Esophagus squamous epithelium (tissue), 5 donors: ENCODE measurements at regions not wholly inside any gene's neighbourhood (a gene's known extent, or its start where the extent isn't known, plus 50 kb on each side); places are given as distances from the start of the nearest gene placed in this dataset.

Experiments used
- DNase-seq: peaks from one replicate; lab custom pipeline; 2025; lab: John Stamatoyannopoulos, UW
- H3K27ac ChIP-seq, 4 donors: fragments of 200-600 bp; sonication (generic); one replicate each; pipeline ENCODE4 v1.5.1; 2016 to 2019; ENCODE audit warnings: mild to moderate bottlenecking in 1 of 4
- H3K27me3 ChIP-seq, 4 donors: fragments of 200-600 bp; sonication (generic); 1 replicate in 3 of 4; 2 replicates in 1 of 4; pipeline versions ENCODE4 v1.5.1 to v1.6.0; 2017 to 2021; ENCODE audit warnings: antibody characterized with exemption in 1 of 4
- H3K36me3 ChIP-seq, 3 donors: fragments of 200-600 bp; sonication (generic); one replicate each; pipeline ENCODE4 v1.5.1; 2016 to 2019
- H3K4me1 ChIP-seq, 3 donors: fragments of 200-600 bp; sonication (generic); one replicate each; pipeline ENCODE4 v1.5.1; 2017 to 2019
- H3K4me3 ChIP-seq, 4 donors: fragments of 200-600 bp; sonication (generic); 1 replicate in 3 of 4; 2 replicates in 1 of 4; pipeline ENCODE4 v1.5.1; 2016 to 2019; ENCODE audit warnings: mild to moderate bottlenecking in 2 of 4, moderate library complexity in 1 of 4
- H3K9me3 ChIP-seq, 3 donors: fragments of 200-600 bp; sonication (generic); one replicate each; pipeline ENCODE4 v1.5.1; 2016 to 2019
- POLR2A ChIP-seq, 4 donors: fragments of 450-650 bp; IDR thresholded peaks; one replicate each; pipeline ENCODE4 v1.6.1; 2017; ENCODE audit warnings: antibody characterized with exemption in 4 of 4, mild to moderate bottlenecking in 4 of 4, moderate library complexity in 3 of 4
- WGBS, 2 donors: methylation state at CpG; one replicate each; pipeline ENCODE4 v1.1.5; 2018; 5-methylcytosine and 5-hydroxymethylcytosine counted together
- intact Hi-C: fragments of 100-400 bp; cut with DNase I; formaldehyde crosslinking; loops from one replicate; pipeline ENCODE4 v1.15.0; 2022
- TF ChIP-seq, protein P1 (sequence below), 6 experiments: fragments of 450-650 bp in 4 of 6; fragments of 200-600 bp in 2 of 6; sonication (generic) in 2 of 6; IDR thresholded peaks; one replicate each; pipeline ENCODE4 v1.5.1; 2016 to 2019; ENCODE audit warnings: antibody characterized with exemption in 6 of 6, mild to moderate bottlenecking in 4 of 6, moderate library complexity in 4 of 6
- donor health status: DM: yes; HTN: yes; CAD: no.

DNA sequence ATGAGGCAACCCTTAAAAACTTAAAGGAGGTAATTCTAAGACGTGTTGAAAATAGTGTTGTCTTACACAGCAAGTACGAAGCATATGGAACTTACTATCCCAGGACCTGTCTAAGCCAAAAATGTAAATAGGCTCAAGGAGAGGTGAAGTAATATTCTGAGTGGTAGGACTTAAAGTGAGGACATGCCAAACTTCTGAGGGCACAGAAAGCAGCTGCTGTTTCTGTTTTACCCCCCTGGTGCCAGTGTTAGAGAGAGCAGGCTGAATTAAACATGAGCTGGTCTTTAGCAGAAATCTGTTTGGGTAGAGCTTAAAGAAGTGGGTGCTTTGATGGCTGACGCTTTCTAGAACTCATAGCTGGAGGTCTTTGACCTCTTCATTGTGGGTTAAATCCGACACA is 149.7 kb upstream of the NPHP3 start:
- Histone ChIP-seq H3K9me3 (no peaks in the 10 kb centered on the region), H3K27me3 (no peaks in the 10 kb centered on the region), H3K27ac (no peak overlapping the region), H3K4me3 (no peak overlapping the region), H3K36me3 (no peaks in the 10 kb centered on the region), H3K4me1 (no peaks in the 10 kb centered on the region)
- intact Hi-C loops: no loop called here
- 60% methylated on average over 4 of the region's 4 CpGs for WGBS, 2 donors
- DNase-seq: no peak
- TF ChIP-seq POLR2A (IDR thresholded peaks at IDR 0.05): no peak
- TF ChIP-seq, protein P1, sequence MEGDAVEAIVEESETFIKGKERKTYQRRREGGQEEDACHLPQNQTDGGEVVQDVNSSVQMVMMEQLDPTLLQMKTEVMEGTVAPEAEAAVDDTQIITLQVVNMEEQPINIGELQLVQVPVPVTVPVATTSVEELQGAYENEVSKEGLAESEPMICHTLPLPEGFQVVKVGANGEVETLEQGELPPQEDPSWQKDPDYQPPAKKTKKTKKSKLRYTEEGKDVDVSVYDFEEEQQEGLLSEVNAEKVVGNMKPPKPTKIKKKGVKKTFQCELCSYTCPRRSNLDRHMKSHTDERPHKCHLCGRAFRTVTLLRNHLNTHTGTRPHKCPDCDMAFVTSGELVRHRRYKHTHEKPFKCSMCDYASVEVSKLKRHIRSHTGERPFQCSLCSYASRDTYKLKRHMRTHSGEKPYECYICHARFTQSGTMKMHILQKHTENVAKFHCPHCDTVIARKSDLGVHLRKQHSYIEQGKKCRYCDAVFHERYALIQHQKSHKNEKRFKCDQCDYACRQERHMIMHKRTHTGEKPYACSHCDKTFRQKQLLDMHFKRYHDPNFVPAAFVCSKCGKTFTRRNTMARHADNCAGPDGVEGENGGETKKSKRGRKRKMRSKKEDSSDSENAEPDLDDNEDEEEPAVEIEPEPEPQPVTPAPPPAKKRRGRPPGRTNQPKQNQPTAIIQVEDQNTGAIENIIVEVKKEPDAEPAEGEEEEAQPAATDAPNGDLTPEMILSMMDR (IDR thresholded peaks at IDR 0.05): no peak

DNA sequence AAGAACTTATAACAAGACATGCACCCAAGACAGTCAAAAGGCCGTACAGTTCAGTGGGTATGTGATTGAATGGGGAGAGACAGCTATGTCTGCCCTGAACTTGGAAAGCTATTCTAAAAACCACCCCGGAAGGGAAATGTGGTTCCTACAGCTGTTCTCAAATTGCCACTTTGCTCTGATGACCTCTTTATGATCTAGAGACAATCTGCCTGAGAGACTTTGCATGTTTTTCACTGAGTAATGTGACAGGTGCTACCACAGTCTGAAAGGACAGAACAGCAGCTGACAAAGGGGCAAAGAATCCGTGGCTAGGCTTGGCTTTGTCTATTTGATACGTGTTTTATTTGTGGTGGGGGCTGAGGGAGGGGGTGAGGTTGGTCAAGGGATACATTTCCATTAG is 148.3 kb upstream of the NPHP3 start:
- Histone ChIP-seq H3K4me1 (no peaks in the 10 kb centered on the region), H3K9me3 (no peaks in the 10 kb centered on the region), H3K4me3 (no peak overlapping the region), H3K27ac (no peak overlapping the region), H3K36me3 (no peaks in the 10 kb centered on the region), H3K27me3 (no peaks in the 10 kb centered on the region)
- intact Hi-C loops: no loop called here
- TF ChIP-seq POLR2A (IDR thresholded peaks at IDR 0.05): no peak
- no peak for DNase-seq
- WGBS, 2 donors: 53 to 56% methylated on average over 4 of the region's 4 CpGs

DNA sequence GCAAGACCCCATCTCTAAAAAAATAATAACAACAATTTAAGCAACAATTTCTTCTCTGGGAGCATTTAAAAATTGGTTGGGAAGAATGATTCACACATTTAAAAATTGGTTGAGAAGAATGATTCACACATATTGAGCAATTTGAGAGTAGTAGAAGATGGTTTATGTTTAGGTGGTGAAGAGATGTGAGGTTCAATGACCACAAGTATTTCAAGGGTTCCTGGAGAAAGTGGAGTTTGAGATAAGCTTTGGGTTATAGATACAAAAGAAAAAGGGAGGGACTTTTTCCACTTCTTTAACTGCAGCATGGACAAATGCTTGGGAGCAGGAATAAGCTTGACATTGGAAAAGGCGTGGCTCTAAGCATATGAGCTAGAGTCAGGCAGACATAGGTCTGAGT is 145.7 kb upstream of the NPHP3 start:
- TF ChIP-seq POLR2A (IDR thresholded peaks at IDR 0.05): no peak
- TF ChIP-seq, protein P1 (IDR thresholded peaks at IDR 0.05): no peak
- Histone ChIP-seq H3K9me3 (no peaks in the 10 kb centered on the region), H3K4me1 (no peaks in the 10 kb centered on the region), H3K27me3 (no peaks in the 10 kb centered on the region), H3K27ac (no peak overlapping the region), H3K4me3 (no peak overlapping the region), H3K36me3 (no peaks in the 10 kb centered on the region)
- no peak for DNase-seq
- 78 to 86% methylated on average over 1 of the region's 1 CpG for WGBS, 2 donors
- intact Hi-C loops: no loop called here

DNA sequence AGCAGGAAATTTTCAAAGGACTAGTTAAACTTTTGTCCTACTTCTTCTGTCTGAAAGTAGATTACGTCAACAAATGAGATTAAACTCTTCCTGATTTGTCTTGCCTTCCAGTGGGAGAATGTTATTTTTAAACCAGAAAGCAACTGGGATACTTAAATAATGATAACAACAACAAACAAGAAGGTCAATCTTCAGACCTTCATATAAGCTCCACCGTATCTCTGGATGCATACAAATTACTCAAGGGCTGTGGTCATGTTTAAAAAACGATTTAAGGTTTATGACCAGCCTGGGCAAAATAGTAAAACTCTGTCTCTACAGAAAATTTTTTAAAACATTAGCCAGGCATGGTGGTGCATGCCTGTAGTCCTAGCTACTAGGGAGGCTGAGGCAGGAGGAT is 145.3 kb upstream of the NPHP3 start:
- H3K27ac ChIP-seq: no peak overlapping the region
- no peaks in the 10 kb centered on the region for H3K36me3 ChIP-seq
- H3K4me1 ChIP-seq: no peaks in the 10 kb centered on the region
- no peaks in the 10 kb centered on the region for H3K9me3 ChIP-seq
- TF ChIP-seq, protein P1 (IDR thresholded peaks at IDR 0.05): no peak
- no peak for TF ChIP-seq POLR2A (IDR thresholded peaks at IDR 0.05)
- H3K27me3 ChIP-seq: no peaks in the 10 kb centered on the region
- WGBS, 2 donors: 43 to 52% methylated on average over 3 of the region's 3 CpGs
- intact Hi-C loops: no loop called here
- no peak for DNase-seq
- no peak overlapping the region for H3K4me3 ChIP-seq

DNA sequence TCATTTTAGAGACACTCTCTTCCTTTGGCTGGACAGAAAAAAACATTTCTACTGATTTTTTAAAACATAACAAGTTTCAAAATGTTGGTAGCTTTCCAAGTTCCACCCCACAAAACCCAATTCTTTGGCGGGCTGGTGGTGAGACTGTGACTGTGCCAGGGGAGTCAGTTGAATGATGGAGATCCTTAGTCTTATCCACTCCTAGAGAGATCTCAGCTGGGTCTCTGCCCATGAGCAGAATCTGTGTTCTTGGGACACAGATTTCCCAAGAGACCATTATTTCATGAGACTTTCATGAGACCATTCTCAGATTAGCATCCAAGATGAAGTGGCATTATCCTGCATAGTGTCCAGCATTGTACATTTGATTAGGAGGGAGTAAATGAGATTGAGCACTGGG is 135.1 kb upstream of the NPHP3 start:
- no peak for TF ChIP-seq POLR2A (IDR thresholded peaks at IDR 0.05)
- intact Hi-C loops: no loop called here
- Histone ChIP-seq H3K4me1 (no peaks in the 10 kb centered on the region), H3K9me3 (no peaks in the 10 kb centered on the region), H3K36me3 (no peaks in the 10 kb centered on the region), H3K27me3 (no peaks in the 10 kb centered on the region), H3K4me3 (no peak overlapping the region), H3K27ac (no peak overlapping the region)
- no peak for DNase-seq
- WGBS, 2 donors: 88% methylated on average over 1 of the region's 1 CpG; no CpG with 5 or more reads in 1 of the 2 donors

DNA sequence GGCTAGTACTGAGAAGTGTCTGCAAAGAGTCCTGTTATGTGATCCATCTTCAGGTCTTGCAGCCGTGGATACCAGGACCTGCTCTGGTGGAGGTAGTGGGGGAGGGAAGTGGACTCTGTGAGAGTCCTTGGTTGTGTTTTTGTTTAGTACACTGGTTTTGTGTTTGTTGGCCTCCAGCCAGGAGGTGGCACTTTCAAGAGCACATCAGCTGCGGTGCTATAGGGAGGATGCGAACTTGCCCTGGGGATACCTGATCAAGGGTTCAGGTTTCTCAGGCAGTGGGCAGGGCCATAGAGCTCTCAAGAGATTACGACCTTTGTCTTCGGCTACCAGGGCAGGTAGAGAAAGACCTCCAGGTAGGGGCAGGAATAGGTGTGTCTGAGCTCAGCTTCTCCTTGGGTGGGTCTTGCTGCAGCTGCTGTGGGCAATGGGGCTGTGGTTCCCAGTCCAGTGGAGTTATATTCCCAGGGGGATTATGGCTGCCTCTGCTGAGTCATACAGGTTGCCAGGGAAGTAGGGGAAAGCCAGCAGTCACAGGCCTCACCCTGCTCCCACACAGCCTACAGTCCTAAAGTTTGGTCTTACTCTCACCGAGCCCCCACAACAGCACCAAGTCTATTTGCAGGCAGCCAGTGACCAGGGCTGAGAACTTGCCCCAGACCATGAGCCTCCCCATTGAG is 132.8 kb upstream of the NPHP3 start:
- Histone ChIP-seq H3K27me3 (no peaks in the 10 kb centered on the region), H3K4me3 (no peak overlapping the region), H3K27ac (no peak overlapping the region), H3K9me3 (no peaks in the 10 kb centered on the region), H3K36me3 (no peaks in the 10 kb centered on the region), H3K4me1 (no peaks in the 10 kb centered on the region)
- intact Hi-C loops: no loop called here
- WGBS, 2 donors: 92 to 100% methylated on average over 2 to 5 of the region's 6 CpGs
- TF ChIP-seq POLR2A (IDR thresholded peaks at IDR 0.05): no peak
- TF ChIP-seq, protein P1 (IDR thresholded peaks at IDR 0.05): no peak
- DNase-seq: no peak
